HG02610 (cell line): ENCODE measurements at regions not wholly inside any gene's neighbourhood (a gene's known extent, or its start where the extent isn't known, plus 50 kb on each side); places are given as distances from the start of the nearest gene placed in this dataset.
"Not testable (repeated sequence)": the region's sequence is repeated elsewhere in the genome, so short reads cannot be mapped to it uniquely, and the experiment has no call there.

ENCODE experiments used
- ATAC-seq: cut with Tn5 transposase; IDR thresholded peaks from one replicate; pipeline ENCODE4 v1.9.1; 2021; ENCODE audit warnings: mild to moderate bottlenecking, moderate library complexity; ENCODE audit not compliant: unreplicated experiment

GRCh38 chr7:113784316-113784715, 134.5 kb downstream of the PPP1R3A start:
- no peak for ATAC-seq

GRCh38 chr7:113783403-113783802, 135.4 kb downstream of the PPP1R3A start:
- no peak for ATAC-seq

DNA sequence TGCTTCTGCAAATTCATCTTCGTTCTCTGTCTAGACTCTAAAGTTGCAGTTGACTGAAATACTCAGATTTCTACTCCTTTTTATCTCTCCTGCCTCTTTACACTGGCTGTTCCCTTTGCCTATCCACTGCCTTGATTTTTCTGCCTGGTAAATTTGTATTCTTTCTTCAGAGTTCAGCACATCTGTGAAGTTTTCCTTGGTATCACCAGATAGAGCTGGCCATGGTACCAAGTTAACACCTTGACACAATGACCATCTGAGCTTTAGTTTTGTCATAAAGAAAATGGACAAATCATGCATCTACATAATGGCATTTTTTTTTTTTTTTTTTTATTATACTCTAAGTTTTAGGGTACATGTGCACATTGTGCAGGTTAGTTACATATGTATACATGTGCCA, 143.0 kb downstream of the PPP1R3A start:
- ATAC-seq = no peak

GRCh38 chr7:113775401-113775800, 143.4 kb downstream of the PPP1R3A start:
- no peak for ATAC-seq

GRCh38 chr7:113774182-113774807, 144.5 kb downstream of the PPP1R3A start:
- peak; percentile 84 for ATAC-seq

DNA sequence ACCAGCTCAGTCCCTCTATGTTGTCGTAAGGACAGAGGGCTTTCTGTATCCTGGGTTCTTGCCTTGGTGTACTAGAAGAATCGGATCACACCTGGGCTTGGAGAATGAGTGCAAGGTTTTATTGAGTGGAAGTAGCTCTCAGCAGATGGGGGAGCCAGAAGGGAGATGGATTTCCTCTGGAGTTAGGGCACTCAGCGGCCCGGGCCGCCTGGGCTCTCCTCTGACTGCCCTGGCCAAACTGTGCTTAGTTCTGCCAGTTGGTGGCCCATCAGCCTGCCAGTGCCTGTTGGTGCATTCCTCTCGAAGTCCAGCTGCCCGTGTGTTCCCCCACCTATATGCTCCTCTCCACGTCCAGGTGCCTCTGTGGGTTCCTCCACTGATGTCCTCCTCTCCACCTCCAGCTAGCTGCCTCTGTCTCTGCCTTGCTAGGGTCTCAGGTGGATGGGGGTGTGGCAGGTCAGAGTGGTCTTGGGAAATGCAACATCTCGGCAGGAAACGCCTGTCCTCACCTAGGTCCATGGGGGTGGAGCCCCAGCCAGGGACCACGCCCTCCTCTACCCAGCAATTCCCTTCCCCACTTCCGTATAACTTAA, 148.6 kb downstream of the PPP1R3A start:
- ATAC-seq = no peak

DNA sequence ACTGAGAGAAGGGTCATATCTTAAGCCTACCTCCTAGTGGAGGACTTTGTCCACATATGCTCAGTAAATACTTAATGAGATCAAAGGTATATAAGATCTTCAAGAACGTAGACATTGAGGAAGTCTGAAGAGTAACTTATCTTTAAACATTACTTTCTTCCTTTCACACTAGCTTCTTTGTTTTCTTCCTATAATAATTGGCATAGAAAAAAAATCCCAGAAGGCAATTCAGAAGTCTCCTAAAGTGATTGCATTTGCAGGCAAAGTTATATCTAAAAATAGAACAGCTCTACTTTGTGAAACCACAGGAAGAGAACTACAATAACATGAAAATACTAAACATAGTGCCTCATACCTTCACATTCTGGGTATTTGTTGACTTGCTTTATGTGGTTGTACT, 150.4 kb downstream of the PPP1R3A start:
- no peak for ATAC-seq

- ATAC-seq = no peak
Observed at GRCh38 chr7:113764401-113765035, 154.3 kb downstream of the PPP1R3A start.

GRCh38 chr7:113763226-113763625, 155.6 kb downstream of the PPP1R3A start:
- ATAC-seq = no peak

GRCh38 chr7:113756250-113756649, 162.6 kb downstream of the PPP1R3A start:
- ATAC-seq = no peak

DNA sequence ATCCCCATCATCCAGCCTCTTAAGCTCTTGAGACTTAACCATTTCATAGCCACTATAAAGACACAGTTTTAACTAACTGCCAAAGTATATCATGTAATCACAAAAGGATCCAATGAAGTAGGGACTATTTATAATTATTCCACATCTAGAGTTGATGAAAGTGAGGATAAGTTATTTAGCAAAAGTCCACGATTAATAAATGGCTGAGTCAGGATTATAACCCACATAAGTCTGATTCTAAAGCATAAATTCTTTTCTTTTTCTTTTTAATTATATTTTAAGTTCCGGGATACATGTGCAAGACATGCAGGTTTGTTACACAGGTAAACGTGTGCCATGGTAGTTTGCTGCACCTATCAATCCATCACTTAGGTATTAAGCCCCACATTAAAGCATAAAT, 166.1 kb downstream of the PPP1R3A start:
- ATAC-seq = no peak

- ATAC-seq = no peak
Observed at GRCh38 chr7:113752289-113752688, 166.5 kb downstream of the PPP1R3A start.

DNA sequence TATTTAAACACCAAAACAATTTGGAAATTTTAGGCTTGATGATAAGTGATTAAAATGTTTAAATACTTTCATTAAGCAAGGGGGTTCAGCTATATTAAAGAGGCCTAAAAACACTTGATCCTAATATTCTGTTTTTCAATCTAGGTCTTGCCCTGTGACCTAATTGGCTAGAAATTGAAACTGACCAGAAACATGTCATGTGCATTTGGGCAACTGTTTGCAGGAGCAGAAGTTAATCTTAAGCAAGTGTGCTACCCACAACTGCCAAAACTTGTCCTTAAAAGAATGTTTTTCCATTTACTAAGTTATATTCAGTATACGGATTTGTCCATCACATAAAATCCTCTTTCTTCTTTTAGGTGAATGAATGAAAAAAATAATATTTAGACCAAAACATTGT, 167.3 kb downstream of the PPP1R3A start:
- no peak for ATAC-seq

DNA sequence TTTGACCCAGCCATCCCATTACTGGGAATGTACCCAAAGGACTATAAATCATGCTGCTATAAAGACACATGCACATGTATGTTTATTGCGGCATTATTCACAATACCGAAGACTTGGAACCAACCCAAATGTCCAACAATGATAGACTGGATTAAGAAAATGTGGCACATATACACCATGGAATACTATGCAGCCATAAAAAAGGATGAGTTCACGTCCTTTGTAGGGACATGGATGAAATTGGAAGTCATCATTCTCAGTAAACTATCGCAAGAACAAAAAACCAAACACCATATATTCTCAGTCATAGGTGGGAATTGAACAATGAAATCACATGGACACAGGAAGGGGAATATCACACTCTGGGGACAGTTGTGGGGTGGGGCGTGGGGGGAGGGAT, 170.4 kb downstream of the PPP1R3A start:
- ATAC-seq = not testable (repeated sequence)

DNA sequence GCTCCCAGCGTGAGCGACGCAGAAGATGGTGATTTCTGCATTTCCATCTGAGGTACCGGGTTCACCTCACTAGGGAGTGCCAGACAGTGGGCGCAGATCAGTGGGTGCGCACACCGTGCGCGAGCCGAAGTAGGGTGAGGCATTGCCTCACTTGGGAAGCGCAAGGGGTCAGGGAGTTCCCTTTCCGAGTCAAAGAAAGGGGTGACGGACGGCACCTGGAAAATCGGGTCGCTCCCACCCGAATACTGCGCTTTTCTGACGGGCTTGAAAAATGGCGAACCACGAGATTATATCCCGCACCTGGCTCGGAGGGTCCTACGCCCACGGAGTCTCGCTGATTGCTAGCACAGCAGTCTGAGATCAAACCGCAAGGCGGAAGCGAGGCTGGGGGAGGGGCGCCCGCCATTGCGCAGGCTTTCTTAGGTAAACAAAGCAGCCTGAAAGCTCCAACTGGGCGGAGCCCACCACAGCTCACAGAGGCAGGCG, 175.8 kb downstream of the PPP1R3A start:
- not testable (repeated sequence) for ATAC-seq

DNA sequence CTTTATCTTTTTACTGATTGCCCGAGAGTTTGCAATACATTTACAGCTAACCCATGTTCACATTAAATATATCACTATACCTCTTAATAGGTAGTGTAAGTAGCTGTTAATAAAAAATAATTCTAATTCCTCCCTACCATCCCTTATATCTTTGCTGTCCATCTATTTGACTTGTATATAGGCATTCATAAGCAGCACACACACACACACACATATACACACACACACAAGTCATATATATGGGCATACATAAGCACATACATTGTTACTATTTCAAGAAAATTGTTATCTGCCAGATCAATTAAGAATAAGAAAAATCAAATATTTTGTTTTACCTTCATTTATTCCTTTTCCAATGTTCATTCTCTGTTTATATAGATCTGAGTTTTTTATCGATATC, 176.4 kb downstream of the PPP1R3A start:
- no peak for ATAC-seq

GRCh38 chr7:113731571-113731970, 187.2 kb downstream of the PPP1R3A start:
- ATAC-seq = no peak

GRCh38 chr7:113730309-113730955, 188.4 kb downstream of the PPP1R3A start:
- no peak for ATAC-seq

DNA sequence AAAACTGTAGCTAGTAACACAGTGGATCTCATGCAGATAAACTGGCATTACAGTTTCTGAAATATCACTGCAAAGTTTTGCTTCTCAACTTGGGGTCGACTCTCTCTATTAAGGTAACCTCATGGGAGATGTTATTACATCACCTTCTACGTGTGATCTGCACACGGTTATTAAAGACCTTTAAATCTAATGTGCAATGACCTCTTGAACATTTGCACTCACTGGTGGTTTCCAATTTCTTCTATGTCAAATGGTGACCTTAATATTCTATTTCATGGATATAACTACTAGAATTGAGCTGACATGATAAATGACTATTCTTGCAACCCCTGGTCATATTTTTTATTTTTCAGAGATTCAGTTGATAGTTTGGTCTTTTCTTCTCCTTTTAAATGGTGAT, 191.3 kb downstream of the PPP1R3A start:
- no peak for ATAC-seq

- ATAC-seq = no peak
Observed at GRCh38 chr7:113722006-113722405, 196.8 kb downstream of the PPP1R3A start.

DNA sequence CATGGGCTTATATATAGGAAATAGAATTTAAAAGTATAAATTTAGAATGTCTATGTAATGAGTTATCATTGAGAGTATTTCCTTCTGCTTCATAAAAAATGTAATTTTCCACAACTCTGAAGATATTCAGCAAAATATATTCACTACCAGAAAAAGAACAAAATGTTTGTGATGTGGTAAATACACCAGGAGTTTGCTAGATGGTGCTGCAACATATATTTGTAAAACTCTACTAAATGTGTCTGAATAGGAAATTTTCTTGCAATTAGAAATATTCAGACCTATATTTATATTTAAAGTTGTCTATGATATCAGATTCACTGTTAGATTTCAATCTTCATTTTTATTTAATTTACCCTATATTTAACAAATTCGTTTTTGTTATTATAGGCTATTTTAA, 201.1 kb downstream of the PPP1R3A start:
- ATAC-seq = no peak
